Activated CD8-positive, alpha-beta T cell treated with anti-CD3 and anti-CD28 coated beads, Interleukin-2, amount 10 ng/mL, durations not matched to agents 7 days and 5 days (primary cell): ENCODE measurements at regions not wholly inside any gene's neighbourhood (a gene's known extent, or its start where the extent isn't known, plus 50 kb on each side); places are given as distances from the start of the nearest gene placed in this dataset.

Experiments used
- ATAC-seq: fragments of 150-1000 bp; cut with Tn5 transposase; one replicate; pipeline ENCODE4 v1.10.0; 2021; ENCODE audit warnings: moderate library complexity
- CTCF ChIA-PET: fragments of 350-600 bp; sonication (Branson Sonifier 250); formaldehyde crosslinking; loops from one replicate; lab custom pipeline; 2021; ENCODE audit warnings: antibody characterized with exemption; lab: Charles Lee
- POLR2A ChIA-PET: fragments of 350-600 bp; sonication (Branson Sonifier 250); formaldehyde crosslinking; loops from one replicate; lab custom pipeline; 2021; ENCODE audit warnings: antibody characterized with exemption; lab: Charles Lee
- DNase-seq: peaks from one replicate; pipeline ENCODE4 v3.0.0-alpha.2; 2020
- H3K27ac Mint-ChIP-seq: one replicate; pipeline ENCODE4 v1.8.0; 2021; ENCODE audit warnings: mild to moderate bottlenecking, mixed read lengths
- H3K27me3 Mint-ChIP-seq: one replicate; pipeline ENCODE4 v1.8.0; 2021; ENCODE audit warnings: low read depth, mixed read lengths
- H3K36me3 Mint-ChIP-seq: one replicate; pipeline ENCODE4 v1.8.0; 2021; ENCODE audit warnings: low read depth, mixed read lengths
- H3K4me1 Mint-ChIP-seq: one replicate; pipeline ENCODE4 v1.8.0; 2021; ENCODE audit warnings: low read depth, mixed read lengths
- H3K4me3 Mint-ChIP-seq: one replicate; pipeline ENCODE4 v1.8.0; 2021; ENCODE audit warnings: mild to moderate bottlenecking, mixed read lengths
- H3K9me3 Mint-ChIP-seq: one replicate; pipeline ENCODE4 v1.8.0; 2022; ENCODE audit warnings: mixed read lengths; ENCODE audit not compliant: insufficient read depth

- H3K27ac Mint-ChIP-seq: no peak overlapping the region
- H3K27me3 Mint-ChIP-seq: no peaks in the 10 kb centered on the region
- DNase-seq (no peak), ATAC-seq (no peak)
- H3K4me1 Mint-ChIP-seq: no peaks in the 10 kb centered on the region
- no peak overlapping the region for H3K4me3 Mint-ChIP-seq
- ChIA-PET POLR2A (no interaction called here), CTCF (interaction anchor here (1.2 kb wide), 1 partner anchor 21 kb away, joined by 3 read pairs; no protein-coding TSS in a partner anchor)
- no peaks in the 10 kb centered on the region for H3K36me3 Mint-ChIP-seq
- H3K9me3 Mint-ChIP-seq: no peaks in the 10 kb centered on the region
Measured at GRCh38 chr18:42394238-42394637, 439.2 kb downstream of the PIK3C3 start.

GRCh38 chr18:42401131-42401673 is 446.2 kb downstream of the PIK3C3 start:
- POLR2A ChIA-PET: no interaction called here
- no peaks in the 10 kb centered on the region for H3K4me1 Mint-ChIP-seq
- H3K4me3 Mint-ChIP-seq: no peak overlapping the region
- no peaks in the 10 kb centered on the region for H3K27me3 Mint-ChIP-seq
- ATAC-seq (no peak), DNase-seq (no peak)
- no peaks in the 10 kb centered on the region for H3K36me3 Mint-ChIP-seq
- CTCF ChIA-PET: no interaction called here
- peaks cover 6% of the 10 kb centered on the region for H3K9me3 Mint-ChIP-seq
- H3K27ac Mint-ChIP-seq: no peak overlapping the region

- H3K27me3 Mint-ChIP-seq: no peaks in the 10 kb centered on the region
- ATAC-seq (no peak), DNase-seq (no peak)
- no peak overlapping the region for H3K27ac Mint-ChIP-seq
- POLR2A ChIA-PET: no interaction called here
- CTCF ChIA-PET: no interaction called here
- no peaks in the 10 kb centered on the region for H3K4me1 Mint-ChIP-seq
- H3K4me3 Mint-ChIP-seq: no peak overlapping the region
- H3K36me3 Mint-ChIP-seq: no peaks in the 10 kb centered on the region
- H3K9me3 Mint-ChIP-seq: peaks cover 6% of the 10 kb centered on the region
Measured at GRCh38 chr18:42404151-42404550, 449.1 kb downstream of the PIK3C3 start.

DNA sequence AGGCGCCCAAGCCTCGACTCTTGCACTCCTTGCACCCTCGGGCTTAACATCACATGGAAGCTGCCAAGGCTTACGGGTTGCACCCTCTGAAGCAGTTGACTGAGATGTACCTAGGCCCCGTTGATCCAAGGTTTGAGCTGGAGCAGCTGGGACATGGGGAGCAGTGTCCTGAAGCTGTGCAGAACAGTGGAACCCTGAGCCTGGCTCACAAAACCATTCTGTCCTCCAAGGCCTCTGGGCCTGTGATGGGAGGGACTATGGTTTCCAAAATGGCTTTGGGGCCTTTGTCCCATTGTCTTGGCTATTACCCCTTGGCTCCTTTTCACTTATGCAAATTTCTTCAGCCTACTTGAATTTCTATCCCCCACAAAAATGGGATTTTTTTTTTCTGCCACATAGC is 454.0 kb downstream of the PIK3C3 start:
- Mint-ChIP-seq H3K4me3 (no peak overlapping the region), H3K4me1 (no peaks in the 10 kb centered on the region), H3K27ac (no peak overlapping the region), H3K36me3 (no peaks in the 10 kb centered on the region), H3K9me3 (peaks cover 5% of the 10 kb centered on the region), H3K27me3 (no peaks in the 10 kb centered on the region)
- DNase-seq (no peak), ATAC-seq (no peak)
- POLR2A ChIA-PET: no interaction called here
- CTCF ChIA-PET: no interaction called here

GRCh38 chr18:42412281-42412680 is 457.2 kb downstream of the PIK3C3 start:
- Mint-ChIP-seq H3K4me1 (no peaks in the 10 kb centered on the region), H3K27me3 (no peaks in the 10 kb centered on the region), H3K36me3 (no peaks in the 10 kb centered on the region), H3K4me3 (no peak overlapping the region), H3K9me3 (peaks cover 8% of the 10 kb centered on the region), H3K27ac (no peak overlapping the region)
- ATAC-seq: no peak
- CTCF ChIA-PET: no interaction called here
- POLR2A ChIA-PET: no interaction called here
- no peak for DNase-seq

DNA sequence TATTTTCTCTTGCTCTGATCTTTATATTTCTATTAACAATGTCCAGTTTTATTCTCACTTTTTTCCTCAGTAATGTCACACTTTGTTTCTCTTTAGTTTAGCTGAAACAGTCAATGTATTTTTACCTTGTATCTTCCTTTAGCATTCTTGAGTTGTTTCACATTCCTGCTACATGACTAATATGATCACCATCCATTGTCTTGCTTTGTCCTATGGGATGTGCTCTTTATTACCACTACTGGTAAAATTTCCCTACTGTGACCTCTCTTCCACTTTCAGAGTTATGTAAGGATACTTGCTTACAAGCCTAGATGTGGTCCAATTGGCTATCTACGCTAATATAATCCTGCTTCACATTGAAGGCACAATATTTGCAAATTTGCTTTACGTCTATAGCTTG is 457.9 kb downstream of the PIK3C3 start:
- H3K27me3 Mint-ChIP-seq: no peaks in the 10 kb centered on the region
- peaks cover 8% of the 10 kb centered on the region for H3K9me3 Mint-ChIP-seq
- ATAC-seq (no peak), DNase-seq (no peak)
- H3K4me3 Mint-ChIP-seq: no peak overlapping the region
- no peaks in the 10 kb centered on the region for H3K36me3 Mint-ChIP-seq
- ChIA-PET POLR2A (no interaction called here), CTCF (no interaction called here)
- H3K27ac Mint-ChIP-seq: no peak overlapping the region
- H3K4me1 Mint-ChIP-seq: no peaks in the 10 kb centered on the region

DNA sequence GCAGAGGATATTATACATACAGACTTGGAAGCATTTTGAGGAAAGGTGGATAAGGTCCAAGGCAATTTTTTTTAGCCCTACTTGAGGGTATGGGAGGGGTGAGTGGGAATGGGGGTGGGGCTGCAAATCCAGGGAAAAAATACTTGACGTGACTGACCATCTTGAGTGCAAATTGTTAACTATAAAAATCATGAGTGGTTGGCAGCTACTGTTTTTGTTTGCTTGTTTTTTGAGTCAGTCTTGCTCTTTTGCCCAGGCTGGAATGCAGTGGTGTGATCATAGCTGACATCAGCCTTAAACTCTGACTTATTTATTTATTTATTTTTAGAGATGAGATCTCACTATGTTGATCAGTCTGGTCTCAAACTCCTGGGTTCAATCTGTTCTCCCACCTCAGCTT is 458.8 kb downstream of the PIK3C3 start:
- Mint-ChIP-seq H3K4me1 (no peaks in the 10 kb centered on the region), H3K9me3 (peaks cover 8% of the 10 kb centered on the region), H3K27ac (no peak overlapping the region), H3K27me3 (no peaks in the 10 kb centered on the region), H3K36me3 (no peaks in the 10 kb centered on the region), H3K4me3 (no peak overlapping the region)
- ChIA-PET CTCF (no interaction called here), POLR2A (no interaction called here)
- ATAC-seq (no peak), DNase-seq (no peak)

GRCh38 chr18:42414756-42415454 is 459.9 kb downstream of the PIK3C3 start:
- no peak for ATAC-seq
- no peaks in the 10 kb centered on the region for H3K36me3 Mint-ChIP-seq
- POLR2A ChIA-PET: no interaction called here
- H3K9me3 Mint-ChIP-seq: peaks cover 3% of the 10 kb centered on the region
- no peak for DNase-seq
- CTCF ChIA-PET: interaction anchor here (1.6 kb wide), 1 partner anchor 20 kb away, joined by 3 read pairs; no protein-coding TSS in a partner anchor
- no peaks in the 10 kb centered on the region for H3K27me3 Mint-ChIP-seq
- no peaks in the 10 kb centered on the region for H3K4me1 Mint-ChIP-seq
- no peak overlapping the region for H3K4me3 Mint-ChIP-seq
- H3K27ac Mint-ChIP-seq: no peak overlapping the region

DNA sequence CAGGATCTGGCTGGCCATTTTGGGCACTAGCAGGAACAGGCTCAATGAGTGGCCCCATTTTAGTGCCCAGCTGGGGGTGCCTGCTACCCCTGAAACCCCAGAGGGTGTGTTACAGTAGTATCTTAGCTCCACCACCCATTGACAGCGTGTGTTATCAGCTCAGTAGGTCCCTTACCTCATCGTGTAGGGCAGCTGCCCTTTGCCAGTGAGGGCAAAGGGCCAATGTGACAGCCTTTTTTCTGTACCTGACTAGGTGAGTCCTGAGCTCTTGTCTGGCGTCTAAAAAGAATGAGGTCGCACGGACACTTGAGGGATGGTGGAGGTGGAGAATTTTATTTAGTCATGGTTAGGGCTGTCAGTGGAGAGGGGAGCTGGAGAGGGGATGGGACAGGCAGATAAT is 462.2 kb downstream of the PIK3C3 start:
- DNase-seq (no peak), ATAC-seq (no peak)
- H3K36me3 Mint-ChIP-seq: no peaks in the 10 kb centered on the region
- H3K4me1 Mint-ChIP-seq: no peaks in the 10 kb centered on the region
- peaks cover 7% of the 10 kb centered on the region for H3K9me3 Mint-ChIP-seq
- POLR2A ChIA-PET: no interaction called here
- no peak overlapping the region for H3K27ac Mint-ChIP-seq
- CTCF ChIA-PET: no interaction called here
- H3K27me3 Mint-ChIP-seq: no peaks in the 10 kb centered on the region
- H3K4me3 Mint-ChIP-seq: no peak overlapping the region

- no peak for DNase-seq
- POLR2A ChIA-PET: no interaction called here
- H3K4me3 Mint-ChIP-seq: no peak overlapping the region
- H3K36me3 Mint-ChIP-seq: no peaks in the 10 kb centered on the region
- no peak overlapping the region for H3K27ac Mint-ChIP-seq
- ATAC-seq: no peak
- no peaks in the 10 kb centered on the region for H3K27me3 Mint-ChIP-seq
- no peaks in the 10 kb centered on the region for H3K4me1 Mint-ChIP-seq
- H3K9me3 Mint-ChIP-seq: peaks cover 7% of the 10 kb centered on the region
- CTCF ChIA-PET: no interaction called here
Measured at GRCh38 chr18:42418121-42418520, 463.1 kb downstream of the PIK3C3 start.

DNA sequence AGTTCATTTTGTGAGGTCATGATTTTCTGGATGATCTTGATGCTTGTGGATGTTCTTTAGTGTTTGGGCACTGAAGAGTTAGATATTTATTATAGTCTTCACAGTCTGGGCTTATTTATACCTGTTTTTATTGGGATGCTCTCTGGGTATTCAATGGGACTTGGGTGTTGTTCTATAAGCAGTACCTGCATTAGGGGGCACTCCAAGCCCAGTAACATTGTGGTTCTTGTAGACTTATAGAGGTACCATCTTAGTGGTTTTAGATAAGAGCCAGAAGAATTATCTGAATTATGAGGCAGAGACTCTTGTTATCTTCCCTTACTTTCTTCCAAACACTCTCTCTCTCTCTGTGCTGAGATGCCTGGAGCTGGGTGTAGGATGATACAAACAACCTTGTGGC is 470.0 kb downstream of the PIK3C3 start:
- no peaks in the 10 kb centered on the region for H3K36me3 Mint-ChIP-seq
- no peak overlapping the region for H3K4me3 Mint-ChIP-seq
- H3K4me1 Mint-ChIP-seq: no peaks in the 10 kb centered on the region

GRCh38 chr18:42426496-42427015 is 471.5 kb downstream of the PIK3C3 start:
- no peak overlapping the region for H3K4me3 Mint-ChIP-seq
- H3K27ac Mint-ChIP-seq: no peak overlapping the region
- ChIA-PET CTCF (no interaction called here), POLR2A (no interaction called here)
- no peaks in the 10 kb centered on the region for H3K36me3 Mint-ChIP-seq
- H3K27me3 Mint-ChIP-seq: no peaks in the 10 kb centered on the region
- ATAC-seq (no peak), DNase-seq (no peak)
- peaks cover 5% of the 10 kb centered on the region for H3K9me3 Mint-ChIP-seq
- H3K4me1 Mint-ChIP-seq: no peaks in the 10 kb centered on the region

More for the DNA sequence above, 470.0 kb downstream of the PIK3C3 start:
- no peaks in the 10 kb centered on the region for H3K27me3 Mint-ChIP-seq
- POLR2A ChIA-PET: no interaction called here
- no peak overlapping the region for H3K27ac Mint-ChIP-seq
- CTCF ChIA-PET: no interaction called here
- ATAC-seq (no peak), DNase-seq (no peak)
- H3K9me3 Mint-ChIP-seq: peaks cover 8% of the 10 kb centered on the region
